Mucosa of descending colon (tissue), 3 donors: ENCODE measurements at regions not wholly inside any gene's neighbourhood (a gene's known extent, or its start where the extent isn't known, plus 50 kb on each side); places are given as distances from the start of the nearest gene placed in this dataset.

Experiments used
- ATAC-seq: fragments of 200-7000 bp; cut with Tn5 transposase; one replicate; pipeline ENCODE4 v1.9.1; 2020; ENCODE audit warnings: mild to moderate bottlenecking, moderate library complexity
- DNase-seq, 3 donors: peaks; one replicate each; pipeline ENCODE4 v3.0.0-alpha.2; 2020
- H3K36me3 ChIP-seq: fragments of 200-600 bp; one replicate; pipeline ENCODE4 v1.8.0; 2021; ENCODE audit warnings: low read depth, mild to moderate bottlenecking
- H3K4me1 ChIP-seq: fragments of 200-600 bp; one replicate; pipeline ENCODE4 v1.8.0; 2021; ENCODE audit warnings: low read depth, mild to moderate bottlenecking
- H3K4me3 ChIP-seq: fragments of 200-600 bp; one replicate; pipeline ENCODE4 v1.8.0; 2021; ENCODE audit warnings: mild to moderate bottlenecking
- H3K9me3 ChIP-seq: fragments of 200-600 bp; one replicate; pipeline ENCODE4 v1.8.0; 2021; ENCODE audit warnings: mild to moderate bottlenecking
- CTCF ChIP-seq: fragments of 200-600 bp; IDR thresholded peaks from one replicate; pipeline ENCODE4 v1.8.0; 2022; ENCODE audit warnings: antibody characterized with exemption, mild to moderate bottlenecking
- intact Hi-C, 2 donors: fragments of 100-400 bp; cut with DNase I in 1 of 2; cut with micrococcal nuclease in 1 of 2; formaldehyde crosslinking; loops; one replicate each; pipeline versions ENCODE4 v1.11.0 to v1.11.1; 2022; cut with DNase I, micrococcal nuclease
- donor health status: DM: no; HTN: no; CAD: no; lungs with moderate emphysema.
- donor health status: DM: no; HTN: no; CAD: no.
- donor health status: DM: no; HTN: yes; CAD: no.

DNA sequence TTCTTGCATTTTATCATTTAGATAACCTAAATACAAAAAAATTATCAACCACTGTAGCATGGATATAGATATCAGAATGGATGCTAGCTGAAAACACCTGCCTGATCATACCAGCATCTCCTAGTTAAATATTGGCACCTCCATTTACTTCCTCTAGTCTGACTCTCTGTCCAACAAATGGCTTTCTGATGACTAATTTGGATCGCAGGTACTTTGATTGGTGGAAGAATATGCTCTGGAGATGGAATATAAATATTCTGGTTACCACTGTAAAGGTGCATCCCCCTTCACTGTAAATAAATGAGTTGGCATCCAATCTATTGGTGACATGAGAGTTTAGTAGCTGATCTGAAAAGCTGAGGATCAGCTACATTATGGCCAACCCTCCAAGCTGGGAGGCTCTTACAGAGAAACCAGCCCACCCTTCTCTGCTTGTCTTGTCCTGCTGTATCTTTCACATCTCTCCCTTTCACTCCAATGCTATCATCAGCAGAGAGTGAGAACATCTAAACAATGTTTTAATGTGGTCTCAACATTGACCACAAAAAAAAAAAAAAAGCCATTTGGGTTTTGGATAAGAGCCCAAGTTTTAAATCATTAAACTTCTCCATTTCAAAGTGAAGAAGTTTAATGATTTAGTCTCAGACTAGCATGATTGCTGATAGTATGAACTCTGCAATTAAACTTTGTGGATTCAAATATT, 90.5 kb downstream of the PMAIP1 start:
- H3K4me1 ChIP-seq = no peaks in the 10 kb centered on the region
- DNase-seq = no peak
- H3K4me3 ChIP-seq = no peak overlapping the region
- intact Hi-C loops = loop anchor here in 1 of 2 donors (10.0 kb wide), 1 partner anchor 555 kb away; no protein-coding TSS in a partner anchor
- ATAC-seq = no peak
- H3K36me3 ChIP-seq = no peaks in the 10 kb centered on the region
- no peak for TF ChIP-seq CTCF
- H3K9me3 ChIP-seq = no peaks in the 10 kb centered on the region

GRCh38 chr18:59988098-59988706, 88.4 kb downstream of the PMAIP1 start:
- DNase-seq = peak in 2 of 3 donors; percentile 24 to 27
- Histone ChIP-seq H3K9me3 (no peaks in the 10 kb centered on the region), H3K36me3 (no peaks in the 10 kb centered on the region), H3K4me3 (no peak overlapping the region), H3K4me1 (no peaks in the 10 kb centered on the region)
- peak; percentile 53 for ATAC-seq
- intact Hi-C loops = loop anchor here in 1 of 2 donors (10.0 kb wide), 1 partner anchor 557 kb away; no protein-coding TSS in a partner anchor
- TF ChIP-seq CTCF = peak; percentile 76

DNA sequence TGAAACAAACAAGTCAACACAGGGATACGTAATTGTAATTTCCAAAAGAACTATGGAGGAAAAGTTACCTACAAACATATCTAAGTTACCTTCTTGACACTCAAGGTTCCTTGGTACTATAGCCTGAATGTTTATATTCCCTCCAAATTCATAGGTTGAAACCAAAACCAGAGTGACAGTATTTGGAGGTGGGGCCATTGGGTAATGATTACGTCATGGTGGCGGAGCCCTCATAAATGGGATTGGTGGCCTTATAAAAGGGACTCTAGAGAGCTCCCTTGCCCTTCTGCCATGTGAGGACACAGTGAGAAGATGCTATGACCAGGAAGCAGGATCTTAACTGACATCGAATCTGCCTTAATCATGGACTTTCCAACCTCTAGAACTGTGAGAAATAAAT, 87.3 kb downstream of the PMAIP1 start:
- Histone ChIP-seq H3K4me3 (no peak overlapping the region), H3K4me1 (no peaks in the 10 kb centered on the region), H3K9me3 (no peaks in the 10 kb centered on the region), H3K36me3 (no peaks in the 10 kb centered on the region)
- TF ChIP-seq CTCF = no peak
- no peak for DNase-seq
- intact Hi-C loops = loop anchor here in 1 of 2 donors (10.0 kb wide), 1 partner anchor 558 kb away; no protein-coding TSS in a partner anchor
- ATAC-seq = no peak

DNA sequence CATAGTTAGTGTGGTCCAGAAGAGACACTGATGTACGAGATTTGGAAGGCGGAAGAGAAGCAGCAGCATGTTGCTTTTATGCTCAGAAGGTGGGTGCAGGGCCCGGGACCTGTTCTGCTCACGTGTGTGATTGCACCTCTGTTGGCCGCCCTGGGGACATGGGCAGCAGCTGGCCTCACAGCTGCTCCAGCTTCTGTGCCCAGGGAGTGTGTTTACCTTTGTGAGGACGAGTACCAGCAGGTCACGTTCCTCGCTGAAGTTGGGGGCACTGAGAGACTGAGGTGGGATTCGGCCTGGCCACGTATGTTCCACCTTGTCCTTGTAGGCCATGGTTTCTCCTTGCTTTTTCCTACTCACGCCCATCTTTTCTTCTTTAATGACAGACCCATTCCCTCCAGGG, 86.3 kb downstream of the PMAIP1 start:
- no peak for ATAC-seq
- intact Hi-C loops = loop anchor here in 1 of 2 donors (10.0 kb wide), 1 partner anchor 559 kb away; no protein-coding TSS in a partner anchor
- TF ChIP-seq CTCF = no peak
- no peak for DNase-seq
- H3K9me3 ChIP-seq = no peaks in the 10 kb centered on the region
- no peak overlapping the region for H3K4me3 ChIP-seq
- no peaks in the 10 kb centered on the region for H3K4me1 ChIP-seq
- no peaks in the 10 kb centered on the region for H3K36me3 ChIP-seq

DNA sequence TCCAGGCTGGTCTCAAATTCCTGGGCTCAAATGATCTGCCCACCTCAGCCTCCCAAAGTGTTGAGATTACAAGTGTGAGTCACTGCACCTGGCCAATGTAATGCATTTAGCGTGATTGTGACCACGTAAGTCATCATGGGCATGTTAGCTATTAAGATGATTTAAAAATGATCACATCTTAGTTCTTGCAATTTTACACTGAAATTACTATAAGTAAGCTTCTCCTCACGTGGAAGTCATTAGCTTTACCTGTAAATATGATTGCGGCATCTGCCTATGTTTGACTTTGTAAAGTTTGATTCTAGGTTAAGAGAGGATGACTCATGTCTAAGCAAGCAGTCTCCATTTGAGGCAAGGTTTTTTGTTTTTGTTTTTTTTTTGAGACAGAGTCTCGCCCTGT, 85.5 kb downstream of the PMAIP1 start:
- no peaks in the 10 kb centered on the region for H3K36me3 ChIP-seq
- no peak for TF ChIP-seq CTCF
- no peaks in the 10 kb centered on the region for H3K4me1 ChIP-seq
- no peak for ATAC-seq
- intact Hi-C loops = loop anchor here in 1 of 2 donors (10.0 kb wide), 1 partner anchor 560 kb away; no protein-coding TSS in a partner anchor
- no peaks in the 10 kb centered on the region for H3K9me3 ChIP-seq
- no peak for DNase-seq
- H3K4me3 ChIP-seq = no peak overlapping the region
